ENCODE measurements at regions not wholly inside any gene's neighbourhood (a gene's known extent, or its start where the extent isn't known, plus 50 kb on each side); places are given as distances from the start of the nearest gene placed in this dataset.

- TF ChIP-seq CTCF (IDR thresholded peaks at IDR 0.05; ENCODE audit: insufficient read depth, low read length, missing control alignments), result no peak
- CTCF ChIA-PET, result no interaction called here
- H3K4me3 ChIP-seq (ENCODE audit: low read depth, low read length), result no peak overlapping the region
- no peak for DNase-seq (ENCODE audit: low read depth, low spot score)
- POLR2A ChIA-PET, result no interaction called here
These were observed 439.5 kb downstream of the FGF9 start for GRCh38 chr13:22110368-22110767.

GRCh38 chr13:22111152-22111783 is 440.4 kb downstream of the FGF9 start:
- TF ChIP-seq CTCF (IDR thresholded peaks at IDR 0.05; ENCODE audit: insufficient read depth, low read length, missing control alignments), result no peak
- H3K4me3 ChIP-seq (ENCODE audit: low read depth, low read length), result no peak overlapping the region
- POLR2A ChIA-PET, result no interaction called here
- CTCF ChIA-PET, result no interaction called here
- no peak for DNase-seq (ENCODE audit: low read depth, low spot score)

GRCh38 chr13:22111961-22112360 is 441.1 kb downstream of the FGF9 start:
- no peak for DNase-seq (ENCODE audit: low read depth, low spot score)
- POLR2A ChIA-PET, result no interaction called here
- H3K4me3 ChIP-seq (ENCODE audit: low read depth, low read length), result no peak overlapping the region
- TF ChIP-seq CTCF (IDR thresholded peaks at IDR 0.05; ENCODE audit: insufficient read depth, low read length, missing control alignments), result no peak
- CTCF ChIA-PET, result no interaction called here

GRCh38 chr13:22112956-22113745 is 442.3 kb downstream of the FGF9 start:
- CTCF ChIA-PET, result no interaction called here
- TF ChIP-seq CTCF (IDR thresholded peaks at IDR 0.05; ENCODE audit: insufficient read depth, low read length, missing control alignments), result no peak
- DNase-seq (ENCODE audit: low read depth, low spot score), result no peak
- POLR2A ChIA-PET, result no interaction called here
- no peak overlapping the region for H3K4me3 ChIP-seq (ENCODE audit: low read depth, low read length)

- ChIA-PET CTCF (no interaction called here), POLR2A (no interaction called here)
- no peak for DNase-seq (ENCODE audit: low read depth, low spot score)
- no peak overlapping the region for H3K4me3 ChIP-seq (ENCODE audit: low read depth, low read length)
- TF ChIP-seq CTCF (IDR thresholded peaks at IDR 0.05; ENCODE audit: insufficient read depth, low read length, missing control alignments), result no peak
These were observed 443.9 kb downstream of the FGF9 start for GRCh38 chr13:22114630-22115311.

GRCh38 chr13:22118158-22118557 is 447.3 kb downstream of the FGF9 start:
- no peak for DNase-seq (ENCODE audit: low read depth, low spot score)
- ChIA-PET POLR2A (no interaction called here), CTCF (no interaction called here)
- no peak for TF ChIP-seq CTCF (IDR thresholded peaks at IDR 0.05; ENCODE audit: insufficient read depth, low read length, missing control alignments)
- no peak overlapping the region for H3K4me3 ChIP-seq (ENCODE audit: low read depth, low read length)
